GM19452 (cell line): ENCODE measurements at regions not wholly inside any gene's neighbourhood (a gene's known extent, or its start where the extent isn't known, plus 50 kb on each side); places are given as distances from the start of the nearest gene placed in this dataset.

Experiments
- ATAC-seq: cut with Tn5 transposase; IDR thresholded peaks from one replicate; pipeline ENCODE4 v1.9.1; 2021; ENCODE audit not compliant: unreplicated experiment

DNA sequence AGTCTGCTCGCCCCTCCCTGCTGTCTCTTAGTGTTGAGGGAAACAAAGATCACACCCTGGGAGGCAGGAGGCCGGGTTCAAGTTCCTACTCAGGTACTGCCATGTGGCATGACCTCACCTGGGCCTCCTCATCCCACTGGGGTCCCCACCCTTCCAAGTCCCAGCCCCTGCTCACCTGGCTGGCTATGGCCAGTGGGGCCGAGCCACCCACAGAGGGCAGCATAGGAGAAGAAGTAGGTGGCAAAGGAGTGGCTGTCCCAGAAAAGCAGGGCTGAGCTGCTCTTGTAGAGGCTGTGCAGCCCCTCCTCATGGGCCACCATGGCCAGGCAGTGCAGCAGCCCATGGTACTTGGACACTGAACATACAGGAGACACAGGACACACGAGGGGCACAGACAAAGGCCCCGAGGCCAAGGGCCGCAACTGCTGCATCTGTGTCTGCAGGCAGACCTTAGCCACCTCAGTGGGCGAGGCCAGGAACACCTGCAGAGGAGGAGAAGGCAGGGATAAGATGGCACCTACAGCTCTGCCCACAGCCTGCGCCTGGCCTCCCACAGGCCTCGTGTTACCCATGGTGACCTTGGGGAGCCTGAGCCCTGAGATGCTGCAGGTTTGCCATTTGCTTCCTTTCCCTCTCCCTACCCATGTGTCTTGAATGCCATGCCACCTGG lies 50.6 kb upstream of the MPEG1 start:
- ATAC-seq = no peak
